ENCODE measurements at regions not wholly inside any gene's neighbourhood (a gene's known extent, or its start where the extent isn't known, plus 50 kb on each side); places are given as distances from the start of the nearest gene placed in this dataset.

GRCh38 chr22:49576241-49577141, 251.2 kb downstream of the BRD1 start:
- peak overlapping the region in 3 of 12 donors; percentile 65 to 91 (median 84) for H3K27ac ChIP-seq
- intact Hi-C loops (cut with DNase I): no loop called here
- no peak for TF ChIP-seq POLR2A (IDR thresholded peaks at IDR 0.05)
- TF ChIP-seq, protein P1, sequence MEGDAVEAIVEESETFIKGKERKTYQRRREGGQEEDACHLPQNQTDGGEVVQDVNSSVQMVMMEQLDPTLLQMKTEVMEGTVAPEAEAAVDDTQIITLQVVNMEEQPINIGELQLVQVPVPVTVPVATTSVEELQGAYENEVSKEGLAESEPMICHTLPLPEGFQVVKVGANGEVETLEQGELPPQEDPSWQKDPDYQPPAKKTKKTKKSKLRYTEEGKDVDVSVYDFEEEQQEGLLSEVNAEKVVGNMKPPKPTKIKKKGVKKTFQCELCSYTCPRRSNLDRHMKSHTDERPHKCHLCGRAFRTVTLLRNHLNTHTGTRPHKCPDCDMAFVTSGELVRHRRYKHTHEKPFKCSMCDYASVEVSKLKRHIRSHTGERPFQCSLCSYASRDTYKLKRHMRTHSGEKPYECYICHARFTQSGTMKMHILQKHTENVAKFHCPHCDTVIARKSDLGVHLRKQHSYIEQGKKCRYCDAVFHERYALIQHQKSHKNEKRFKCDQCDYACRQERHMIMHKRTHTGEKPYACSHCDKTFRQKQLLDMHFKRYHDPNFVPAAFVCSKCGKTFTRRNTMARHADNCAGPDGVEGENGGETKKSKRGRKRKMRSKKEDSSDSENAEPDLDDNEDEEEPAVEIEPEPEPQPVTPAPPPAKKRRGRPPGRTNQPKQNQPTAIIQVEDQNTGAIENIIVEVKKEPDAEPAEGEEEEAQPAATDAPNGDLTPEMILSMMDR (IDR thresholded peaks at IDR 0.05): no peak
- no peaks in the 10 kb centered on the region for H3K27me3 ChIP-seq
- peak overlapping the region in 1 of 12 donors; percentile 21 for H3K4me3 ChIP-seq
- ATAC-seq (no peak), DNase-seq (no peak)
- peaks cover 0 to 16% (median 2%) of the 10 kb centered on the region in 12 donors for H3K9me3 ChIP-seq
- 81 to 86% (median 86%) methylated on average over 33 to 36 of the region's 36 CpGs for WGBS, 4 donors
- H3K36me3 ChIP-seq: no peaks in the 10 kb centered on the region
- peaks cover 0 to 6% (median 0%) of the 10 kb centered on the region in 12 donors for H3K4me1 ChIP-seq

DNA sequence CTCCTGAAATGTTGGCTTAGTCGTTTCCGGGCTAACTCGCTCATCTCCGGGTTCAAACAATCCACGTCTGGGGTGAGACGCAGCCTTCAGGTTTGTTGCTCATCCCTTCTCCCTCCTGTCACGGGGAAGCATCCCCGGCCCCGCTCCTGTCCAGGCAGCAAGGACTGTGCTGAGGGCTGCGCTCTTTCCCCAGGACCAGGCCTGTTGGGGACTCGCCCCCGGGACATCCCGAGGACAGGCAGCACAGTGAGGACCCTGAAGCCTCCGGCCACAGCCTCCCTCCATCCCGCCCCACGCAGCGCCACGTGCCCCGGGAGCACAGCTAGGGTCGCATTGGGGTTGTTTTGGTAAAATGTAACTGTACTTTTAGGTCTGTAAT, 252.0 kb downstream of the BRD1 start:
- TF ChIP-seq POLR2A (IDR thresholded peaks at IDR 0.05): no peak
- TF ChIP-seq, protein P1 (IDR thresholded peaks at IDR 0.05): no peak
- Histone ChIP-seq H3K4me3 (peak overlapping the region in 2 of 12 donors; percentile 21 to 24), H3K27me3 (no peaks in the 10 kb centered on the region), H3K27ac (peak overlapping the region in 8 of 12 donors; percentile 22 to 91 (median 44)), H3K9me3 (peaks cover 0 to 13% (median 2%) of the 10 kb centered on the region in 12 donors), H3K36me3 (no peaks in the 10 kb centered on the region), H3K4me1 (peaks cover 0 to 6% (median 0%) of the 10 kb centered on the region in 12 donors)
- WGBS, 4 donors: 83 to 94% (median 89%) methylated on average over 15 to 20 of the region's 20 CpGs
- no peak for ATAC-seq
- intact Hi-C loops (cut with DNase I): no loop called here
- DNase-seq: no peak

DNA sequence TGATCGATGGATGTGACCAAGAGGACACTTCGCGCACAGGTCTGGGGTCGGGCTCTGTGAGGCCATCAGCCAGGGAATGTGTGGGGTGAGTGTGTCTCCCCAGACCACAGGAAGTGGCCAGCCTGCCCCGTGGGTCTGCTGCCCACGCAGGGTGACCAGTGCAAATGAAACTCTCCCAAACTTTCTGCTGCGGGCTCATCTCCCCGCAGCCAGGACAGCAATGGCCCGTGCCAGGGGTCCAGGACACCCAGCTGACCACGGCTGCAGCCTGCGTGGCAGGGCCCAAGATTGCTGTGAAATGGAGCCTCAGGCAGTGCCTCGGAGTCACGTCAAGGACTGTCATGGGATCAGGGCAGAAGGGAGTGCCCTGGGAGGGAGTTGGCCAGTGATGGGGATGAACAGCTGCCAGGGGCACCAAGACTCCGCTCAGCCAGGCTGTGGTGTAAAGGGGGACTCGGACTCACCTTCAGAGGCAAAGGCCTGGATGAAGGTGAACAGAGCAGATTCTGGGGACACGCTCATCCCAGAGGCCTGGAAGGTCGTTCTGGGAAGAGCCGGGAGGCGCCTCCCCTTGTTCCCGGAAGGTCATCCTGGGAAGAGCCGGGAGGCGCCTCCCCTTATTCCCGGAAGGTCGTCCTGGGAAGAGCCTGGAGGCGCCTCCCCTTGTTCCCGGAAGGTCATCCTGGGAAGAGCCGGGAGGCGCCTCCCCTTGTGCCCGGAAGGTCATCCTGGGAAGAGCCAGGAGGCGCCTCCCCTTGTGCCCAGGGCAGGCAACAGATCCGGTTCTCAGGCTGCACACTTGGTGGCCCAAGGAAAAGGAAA, 252.6 kb downstream of the BRD1 start:
- H3K36me3 ChIP-seq: no peaks in the 10 kb centered on the region
- H3K4me3 ChIP-seq: peak overlapping the region in 7 of 12 donors; percentile 10 to 31 (median 22)
- WGBS, 4 donors: 65 to 80% (median 69%) methylated on average over 22 to 31 of the region's 31 CpGs
- peaks cover 0 to 13% (median 2%) of the 10 kb centered on the region in 12 donors for H3K9me3 ChIP-seq
- no peaks in the 10 kb centered on the region for H3K27me3 ChIP-seq
- ATAC-seq (peak; percentile 47 to 84 (median 65)), DNase-seq (peak in 3 of 5 donors; percentile 23 to 72 (median 44))
- H3K4me1 ChIP-seq: peaks cover 0 to 6% (median 0%) of the 10 kb centered on the region in 12 donors
- TF ChIP-seq, protein P1 (IDR thresholded peaks at IDR 0.05): no peak
- no peak for TF ChIP-seq POLR2A (IDR thresholded peaks at IDR 0.05)
- peak overlapping the region in 9 of 12 donors; percentile 46 to 91 (median 66) for H3K27ac ChIP-seq
- intact Hi-C loops (cut with DNase I): no loop called here

All from heart left ventricle (tissue), 16 donors.